HCT116 (cell line): ENCODE measurements at regions not wholly inside any gene's neighbourhood (a gene's known extent, or its start where the extent isn't known, plus 50 kb on each side); places are given as distances from the start of the nearest gene placed in this dataset.
"Not testable (repeated sequence)": the region's sequence is repeated elsewhere in the genome, so short reads cannot be mapped to it uniquely, and the experiment has no call there.

ENCODE experiments used
- ATAC-seq: fragments of 200-7000 bp; cut with Tn5 transposase; 2 replicates; pipeline ENCODE4 v1.9.1; 2020; ENCODE audit warnings: mild to moderate bottlenecking, moderate library complexity
- BruUV-seq: library from RNA; stranded (reverse); fragments of 400-500 nt; replicated peaks from 2 replicates; lab custom pipeline; 2021; lab: Mats Ljungman, UMichigan
- CTCF ChIA-PET: fragments of 300-600 bp; sonication (Branson Sonifier 250); formaldehyde crosslinking; loops from one replicate; lab custom pipeline; 2021; ENCODE audit warnings: antibody characterized with exemption; lab: Charles Lee
- POLR2A ChIA-PET: fragments of 300-600, 350-600 bp; sonication (Branson Sonifier 250); formaldehyde crosslinking; loops from one replicate; lab custom pipeline; 2021; ENCODE audit warnings: antibody characterized with exemption; lab: Charles Lee
- RAD21 ChIA-PET, 2 experiments: fragments of 300-600 bp; sonication (Branson Sonifier 250); formaldehyde crosslinking; loops; one replicate each; lab custom pipeline; 2023; ENCODE audit warnings: low total read pairs in 2 of 2; ENCODE audit not compliant: uncharacterized antibody in 2 of 2, unreplicated experiment in 2 of 2, low non-redundant PET in 1 of 2; lab: Charles Lee
- DNase-seq: peaks from one replicate; pipeline ENCODE4 v3.0.0-alpha.2; 2010; ENCODE audit warnings: low read depth, low spot score
- H2AFZ ChIP-seq: fragments of 200-600 bp; shearing (Covaris generic), sonication (generic); 2 replicates; pipeline ENCODE4 v1.6.1; 2017; ENCODE audit warnings: low read depth, mixed run types, mixed read lengths, antibody characterized with exemption, low read length; ENCODE audit not compliant: poor library complexity, severe bottlenecking
- H3K27ac ChIP-seq: 2 replicates; pipeline ENCODE4 v1.5.1; 2012; ENCODE audit warnings: low read depth, low read length
- H3K27me3 ChIP-seq: fragments of 200-600 bp; sonication (generic); 2 replicates; pipeline ENCODE4 v1.6.1; 2016; ENCODE audit warnings: mixed run types, low read length, mixed read lengths; ENCODE audit not compliant: insufficient read depth
- H3K36me3 ChIP-seq, 2 experiments: fragments of 200-500 bp in 1 of 2; fragments of 200-600 bp in 1 of 2; sonication (Bioruptor generic) in 1 of 2; sonication (generic) in 1 of 2; 2 replicates each; pipeline versions ENCODE4 v1.5.1 to v1.6.1; 2014 to 2016; ENCODE audit warnings: low read length in 2 of 2, inconsistent platforms in 1 of 2, mixed read lengths in 1 of 2, mixed run types in 1 of 2; ENCODE audit not compliant: insufficient read depth in 2 of 2, control insufficient read depth in 1 of 2
- H3K4me1 ChIP-seq, 2 experiments: fragments of 200-600 bp in 1 of 2; sonication (generic) in 1 of 2; 2 replicates each; pipeline versions ENCODE4 v1.5.1 to v1.6.1; 2012 to 2017; ENCODE audit warnings: low read length in 2 of 2, inconsistent platforms in 1 of 2, mild to moderate bottlenecking in 1 of 2, mixed read lengths in 1 of 2, mixed run types in 1 of 2, moderate library complexity in 1 of 2; ENCODE audit not compliant: insufficient read depth in 2 of 2, control insufficient read depth in 1 of 2
- H3K4me2 ChIP-seq: fragments of 200-600 bp; sonication (generic); 2 replicates; pipeline ENCODE4 v1.6.1; 2017; ENCODE audit warnings: mixed run types, low read length, mixed read lengths
- H3K4me3 ChIP-seq, 2 experiments: fragments of 200-600 bp in 1 of 2; sonication (generic) in 1 of 2; replicated peaks in 1 of 2; 2 replicates each; pipeline ENCODE4 v1.5.1; 2011 to 2016; ENCODE audit warnings: low read length in 2 of 2, control low read depth in 1 of 2, low read depth in 1 of 2, mild to moderate bottlenecking in 1 of 2, mixed read lengths in 1 of 2, mixed run types in 1 of 2
- H3K79me2 ChIP-seq: fragments of 200-600 bp; sonication (generic); 2 replicates; pipeline ENCODE4 v1.6.1; 2017; ENCODE audit warnings: mild to moderate bottlenecking, mixed run types, low read length, moderate library complexity, mixed read lengths; ENCODE audit not compliant: insufficient read depth
- H3K9ac ChIP-seq: fragments of 200-600 bp; sonication (generic); 2 replicates; pipeline ENCODE4 v1.6.1; 2016; ENCODE audit warnings: low read length, mixed read lengths
- H3K9me2 ChIP-seq: fragments of 200-600 bp; sonication (generic), shearing (Covaris generic); 2 replicates; pipeline ENCODE4 v1.6.1; 2017; ENCODE audit warnings: mixed run types, mild to moderate bottlenecking, moderate library complexity; ENCODE audit not compliant: insufficient read depth
- H3K9me3 ChIP-seq, 2 experiments: fragments of 200-500 bp in 1 of 2; fragments of 200-600 bp in 1 of 2; sonication (Bioruptor generic) in 1 of 2; sonication (generic) in 1 of 2; 2 replicates each; pipeline ENCODE4 v1.6.1; 2014 to 2017; ENCODE audit warnings: low read length in 2 of 2, mixed read lengths in 2 of 2, inconsistent platforms in 1 of 2, low read depth in 1 of 2, mild to moderate bottlenecking in 1 of 2, mixed run types in 1 of 2, moderate library complexity in 1 of 2; ENCODE audit not compliant: control insufficient read depth in 1 of 2, insufficient read depth in 1 of 2
- H4K20me1 ChIP-seq: fragments of 200-600 bp; sonication (generic), shearing (Covaris generic); 2 replicates; pipeline ENCODE4 v1.6.1; 2017; ENCODE audit warnings: mixed run types, mild to moderate bottlenecking, moderate library complexity; ENCODE audit not compliant: insufficient read depth
- FOSL1 ChIP-seq: IDR thresholded peaks from 2 replicates; pipeline ENCODE4 v1.6.1; 2012; ENCODE audit warnings: low read depth
- POLR2A ChIP-seq: IDR thresholded peaks from 2 replicates; pipeline ENCODE4 v1.7.0; 2011; ENCODE audit warnings: borderline replicate concordance; ENCODE audit not compliant: insufficient read depth, insufficient read length; ENCODE audit errors: extremely low read depth
- TCF7L2 ChIP-seq: IDR thresholded peaks from 2 replicates; pipeline ENCODE4 v1.7.0; 2011; ENCODE audit warnings: borderline replicate concordance, inconsistent platforms; ENCODE audit not compliant: insufficient read depth, insufficient read length; ENCODE audit errors: extremely low read depth
- intact Hi-C: fragments of 100-400 bp; cut with micrococcal nuclease; formaldehyde crosslinking; loops from 2 replicates; pipeline ENCODE4 v1.10.0; 2022
- TF ChIP-seq, protein P1 (sequence below): IDR thresholded peaks from 2 replicates; pipeline ENCODE4 v1.6.1; 2011; ENCODE audit warnings: mild to moderate bottlenecking, low read length, moderate library complexity; ENCODE audit not compliant: insufficient replicate concordance; ENCODE audit errors: extremely low read depth
- TF ChIP-seq, protein P2 (sequence below), 3 experiments: fragments of 200-600 bp in 1 of 3; sonication (generic) in 1 of 3; IDR thresholded peaks in 2 of 3; conservative IDR thresholded peaks in 1 of 3; 2 replicates each; pipeline ENCODE4 v1.5.1; 2012 to 2017; ENCODE audit warnings: low read depth in 2 of 3, low read length in 2 of 3, antibody characterized with exemption in 1 of 3, borderline replicate concordance in 1 of 3, control low read depth in 1 of 3, mild to moderate bottlenecking in 1 of 3, mixed read lengths in 1 of 3, mixed run types in 1 of 3, moderate library complexity in 1 of 3; ENCODE audit not compliant: insufficient read depth in 1 of 3

DNA sequence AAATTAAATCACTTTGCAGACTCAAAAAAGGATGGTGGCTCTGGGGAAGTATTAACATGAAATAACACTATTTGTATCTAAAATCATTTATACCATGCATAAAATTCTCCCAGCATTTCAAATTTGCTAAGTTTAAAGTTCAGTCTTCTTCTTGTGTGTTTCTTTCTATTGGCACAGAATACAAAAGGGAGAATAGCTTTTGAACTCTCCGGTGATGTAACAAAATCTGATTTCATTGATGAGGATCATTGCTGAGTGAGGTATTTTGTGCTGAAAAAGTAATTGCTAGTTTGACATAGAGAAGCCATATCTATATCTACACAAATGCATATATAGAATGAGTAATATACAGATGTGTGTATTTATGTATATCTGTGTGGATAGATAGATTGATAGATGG lies 174.8 kb downstream of the LACC1 start (continued):
- TF ChIP-seq, protein P1, sequence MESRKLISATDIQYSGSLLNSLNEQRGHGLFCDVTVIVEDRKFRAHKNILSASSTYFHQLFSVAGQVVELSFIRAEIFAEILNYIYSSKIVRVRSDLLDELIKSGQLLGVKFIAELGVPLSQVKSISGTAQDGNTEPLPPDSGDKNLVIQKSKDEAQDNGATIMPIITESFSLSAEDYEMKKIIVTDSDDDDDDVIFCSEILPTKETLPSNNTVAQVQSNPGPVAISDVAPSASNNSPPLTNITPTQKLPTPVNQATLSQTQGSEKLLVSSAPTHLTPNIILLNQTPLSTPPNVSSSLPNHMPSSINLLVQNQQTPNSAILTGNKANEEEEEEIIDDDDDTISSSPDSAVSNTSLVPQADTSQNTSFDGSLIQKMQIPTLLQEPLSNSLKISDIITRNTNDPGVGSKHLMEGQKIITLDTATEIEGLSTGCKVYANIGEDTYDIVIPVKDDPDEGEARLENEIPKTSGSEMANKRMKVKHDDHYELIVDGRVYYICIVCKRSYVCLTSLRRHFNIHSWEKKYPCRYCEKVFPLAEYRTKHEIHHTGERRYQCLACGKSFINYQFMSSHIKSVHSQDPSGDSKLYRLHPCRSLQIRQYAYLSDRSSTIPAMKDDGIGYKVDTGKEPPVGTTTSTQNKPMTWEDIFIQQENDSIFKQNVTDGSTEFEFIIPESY: no peak
- TF ChIP-seq POLR2A (no peak), FOSL1 (no peak), TCF7L2 (no peak)
- TF ChIP-seq, protein P2, sequence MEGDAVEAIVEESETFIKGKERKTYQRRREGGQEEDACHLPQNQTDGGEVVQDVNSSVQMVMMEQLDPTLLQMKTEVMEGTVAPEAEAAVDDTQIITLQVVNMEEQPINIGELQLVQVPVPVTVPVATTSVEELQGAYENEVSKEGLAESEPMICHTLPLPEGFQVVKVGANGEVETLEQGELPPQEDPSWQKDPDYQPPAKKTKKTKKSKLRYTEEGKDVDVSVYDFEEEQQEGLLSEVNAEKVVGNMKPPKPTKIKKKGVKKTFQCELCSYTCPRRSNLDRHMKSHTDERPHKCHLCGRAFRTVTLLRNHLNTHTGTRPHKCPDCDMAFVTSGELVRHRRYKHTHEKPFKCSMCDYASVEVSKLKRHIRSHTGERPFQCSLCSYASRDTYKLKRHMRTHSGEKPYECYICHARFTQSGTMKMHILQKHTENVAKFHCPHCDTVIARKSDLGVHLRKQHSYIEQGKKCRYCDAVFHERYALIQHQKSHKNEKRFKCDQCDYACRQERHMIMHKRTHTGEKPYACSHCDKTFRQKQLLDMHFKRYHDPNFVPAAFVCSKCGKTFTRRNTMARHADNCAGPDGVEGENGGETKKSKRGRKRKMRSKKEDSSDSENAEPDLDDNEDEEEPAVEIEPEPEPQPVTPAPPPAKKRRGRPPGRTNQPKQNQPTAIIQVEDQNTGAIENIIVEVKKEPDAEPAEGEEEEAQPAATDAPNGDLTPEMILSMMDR (IDR thresholded peaks at IDR 0.05 in 2 of 3, conservative IDR thresholded peaks at IDR 0.05 in 1 of 3; ENCODE audit: borderline replicate concordance in 1 of 3, insufficient read depth in 1 of 3, low read depth in 2 of 3, low read length in 2 of 3): no peak

DNA sequence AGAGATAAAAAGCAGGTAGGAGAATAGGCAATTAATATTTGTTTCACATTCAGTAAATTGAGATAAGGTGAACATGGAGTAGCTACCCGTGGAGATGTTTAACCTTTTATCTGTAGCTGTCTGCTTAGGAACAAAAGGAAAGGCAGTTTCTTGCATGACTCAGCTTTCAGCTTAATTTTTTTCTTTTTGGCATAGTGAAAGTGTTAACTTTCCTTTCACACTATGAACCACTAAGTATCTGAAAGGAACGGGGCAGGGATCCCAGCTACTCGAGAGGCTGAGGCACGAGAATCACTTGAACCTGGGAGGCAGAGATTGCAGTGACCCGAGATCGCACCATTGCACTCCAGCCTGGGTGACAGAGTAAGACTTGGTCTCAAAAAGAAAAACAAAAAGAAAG lies 176.0 kb downstream of the LACC1 start:
- not testable (repeated sequence) for H3K9ac ChIP-seq, BruUV-seq
- RAD21 ChIA-PET: interaction anchor here in 1 of 2 experiments (0.7 kb wide), 1 partner anchor 188 kb away, joined by 3 read pairs; no protein-coding TSS in a partner anchor

More for the DNA sequence above, 176.0 kb downstream of the LACC1 start:
- H3K4me2 ChIP-seq, H3K27ac ChIP-seq, H3K79me2 ChIP-seq, H4K20me1 ChIP-seq, intact Hi-C loops, CTCF ChIA-PET, H3K9me3 ChIP-seq, H3K27me3 ChIP-seq, H2AFZ ChIP-seq, H3K9me2 ChIP-seq, DNase-seq, H3K36me3 ChIP-seq, H3K4me3 ChIP-seq, ATAC-seq, H3K4me1 ChIP-seq: not testable (repeated sequence)
- POLR2A ChIA-PET: interaction anchor here (0.9 kb wide), 1 partner anchor 381 kb away, joined by 6 read pairs; no protein-coding TSS in a partner anchor
